K562 (cell line): ENCODE measurements at regions not wholly inside any gene's neighbourhood (a gene's known extent, or its start where the extent isn't known, plus 50 kb on each side); places are given as distances from the start of the nearest gene placed in this dataset.
A peak's percentile ranks its signal among the peaks of the same experiment; 100 is the strongest.

Experiments
- ATAC-seq: fragments of 200-7000 bp; cut with Tn5 transposase; 3 replicates; pipeline ENCODE4 v1.9.1; 2020; ENCODE audit warnings: moderate library complexity
- BruUV-seq: library from RNA; stranded (reverse); fragments of 400-500 nt; replicated peaks from 2 replicates; lab custom pipeline; 2021; lab: Mats Ljungman, UMichigan
- CTCF ChIA-PET: fragments of 300-600 bp; formaldehyde crosslinking; extraction: SDS; loops from one replicate; lab custom pipeline; 2021; ENCODE audit warnings: low intra/inter-chr PET ratio; lab: Yijun Ruan, JAX
- POLR2A ChIA-PET: fragments of 300-600, 350-650 bp; sonication (Branson Sonifier 250); formaldehyde crosslinking; extraction: SDS; loops from one replicate; lab custom pipeline; 2021; ENCODE audit warnings: antibody characterized with exemption, inconsistent platforms; lab: Yijun Ruan, JAX
- DNase-seq, 4 experiments: peaks; one replicate each; pipeline versions ENCODE4 v3.0.0 to v3.0.0-alpha.2; 2011 to 2018; ENCODE audit warnings: low spot score in 3 of 4, mixed read lengths in 3 of 4; ENCODE audit errors: extremely low read depth in 1 of 4
- FAIRE-seq: peaks from 2 replicates; lab custom pipeline; 2011; peaks lifted over from hg19 to GRCh38; lab: Jason Lieb, UNC
- H2AFZ ChIP-seq: 2 replicates; pipeline ENCODE4 v1.6.0; 2011; ENCODE audit warnings: low read depth, low read length, control low read depth, inconsistent platforms
- H3K27ac ChIP-seq: fragments of 200-600 bp; 3 replicates; pipeline ENCODE4 v1.8.0; 2011; ENCODE audit warnings: low read depth, mild to moderate bottlenecking, control low read depth, inconsistent platforms, low read length, moderate library complexity, mixed read lengths; ENCODE audit errors: extremely low read depth
- H3K27me3 ChIP-seq, 2 experiments: fragments of 300-600 bp in 1 of 2; 2 replicates in 1 of 2; 3 replicates in 1 of 2; pipeline versions ENCODE4 v1.6.0 to v1.8.0; 2011; ENCODE audit warnings: inconsistent platforms in 2 of 2, low read length in 2 of 2, mild to moderate bottlenecking in 1 of 2, mixed read lengths in 1 of 2, moderate library complexity in 1 of 2; ENCODE audit not compliant: control insufficient read depth in 2 of 2, insufficient read depth in 2 of 2
- H3K36me3 ChIP-seq: fragments of 300-600 bp; 3 replicates; pipeline ENCODE4 v1.8.0; 2011; ENCODE audit warnings: mild to moderate bottlenecking, low read length, inconsistent platforms; ENCODE audit not compliant: control insufficient read depth, insufficient read depth
- H3K4me1 ChIP-seq, 2 experiments: fragments of 200-600 bp in 1 of 2; replicated peaks in 1 of 2; 2 replicates in 1 of 2; 3 replicates in 1 of 2; pipeline versions ENCODE4 v1.5.1 to v1.8.0; 2011; ENCODE audit warnings: inconsistent platforms in 2 of 2, low read length in 2 of 2, mild to moderate bottlenecking in 1 of 2, mixed read lengths in 1 of 2, moderate library complexity in 1 of 2; ENCODE audit not compliant: control insufficient read depth in 2 of 2, insufficient read depth in 2 of 2
- H3K4me2 ChIP-seq: 2 replicates; pipeline ENCODE4 v1.6.1; 2011; ENCODE audit warnings: low read length, control low read depth, inconsistent platforms, mixed read lengths; ENCODE audit not compliant: insufficient read depth
- H3K4me3 ChIP-seq: fragments of 200-600 bp; sonication (generic), shearing (Covaris generic); 2 replicates; pipeline ENCODE4 v1.5.1; 2016; ENCODE audit warnings: control low read depth, inconsistent platforms
- H3K79me2 ChIP-seq: fragments of 200-600 bp; 3 replicates; pipeline ENCODE4 v1.8.0; 2011; ENCODE audit warnings: low read length, inconsistent platforms; ENCODE audit not compliant: control insufficient read depth, insufficient read depth
- H3K9ac ChIP-seq, 2 experiments: 2 replicates each; pipeline versions ENCODE4 v1.6.0 to v1.6.1; 2011; ENCODE audit warnings: low read depth in 2 of 2, low read length in 2 of 2, control low read depth in 1 of 2, inconsistent platforms in 1 of 2, mild to moderate bottlenecking in 1 of 2, mixed read lengths in 1 of 2; ENCODE audit not compliant: insufficient read depth in 1 of 2
- H3K9me1 ChIP-seq: one replicate; pipeline ENCODE4 v1.6.0; 2011; ENCODE audit warnings: inconsistent platforms, mild to moderate bottlenecking, low read length, moderate library complexity; ENCODE audit not compliant: control insufficient read depth, insufficient read depth
- H3K9me3 ChIP-seq: replicated peaks from 2 replicates; pipeline ENCODE4 v1.5.1; 2011; ENCODE audit warnings: low read depth, low read length, inconsistent platforms; ENCODE audit not compliant: control insufficient read depth, insufficient read depth
- H4K20me1 ChIP-seq: replicated peaks from 2 replicates; pipeline ENCODE4 v1.6.1; 2011; ENCODE audit warnings: low read length, inconsistent platforms, mixed read lengths; ENCODE audit not compliant: control insufficient read depth, insufficient read depth
- ARNT ChIP-seq, 2 experiments: fragments of 450-650 bp; IDR thresholded peaks; 2 replicates each; pipeline ENCODE4 v1.6.1; 2016; ENCODE audit warnings: mild to moderate bottlenecking in 1 of 2
- ETV1 ChIP-seq: fragments of 450-650 bp; conservative IDR thresholded peaks from 2 replicates; pipeline ENCODE4 v1.6.1; 2016; ENCODE audit warnings: missing genetic modification characterization, control low read depth, low read depth, missing compliant biosample characterization
- GTF2E2 ChIP-seq: fragments of 200-800 bp; sonication (Bioruptor generic); IDR thresholded peaks from 2 replicates; pipeline ENCODE4 v1.6.1; 2016; ENCODE audit warnings: missing genetic modification characterization, missing compliant biosample characterization
- HDGF ChIP-seq: fragments of 450-650 bp; IDR thresholded peaks from 2 replicates; pipeline ENCODE4 v1.6.1; 2016
- KAT7 ChIP-seq: sonication (generic); formaldehyde crosslinking; IDR thresholded peaks from 2 replicates; pipeline ENCODE4 v1.8.0; 2022; ENCODE audit warnings: missing genetic modification reagents, mild to moderate bottlenecking, borderline replicate concordance
- KDM5B ChIP-seq: fragments of 200-600 bp; sonication (generic); IDR thresholded peaks from 2 replicates; pipeline ENCODE4 v1.6.1; 2012; ENCODE audit warnings: low read depth, mild to moderate bottlenecking, moderate library complexity, low read length, control low read depth, inconsistent platforms; ENCODE audit not compliant: insufficient replicate concordance
- L3MBTL2 ChIP-seq: fragments of 450-650 bp; IDR thresholded peaks from 2 replicates; pipeline ENCODE4 v1.6.1; 2016; ENCODE audit warnings: mild to moderate bottlenecking, moderate library complexity
- MIER1 ChIP-seq: fragments of 450-650 bp; IDR thresholded peaks from 2 replicates; pipeline ENCODE4 v1.6.1; 2016; ENCODE audit warnings: antibody characterized with exemption, mild to moderate bottlenecking, low read depth
- NFYB ChIP-seq: IDR thresholded peaks from 2 replicates; pipeline ENCODE4 v1.6.1; 2011; ENCODE audit warnings: mild to moderate bottlenecking, moderate library complexity; ENCODE audit not compliant: insufficient read length; ENCODE audit errors: extremely low read depth
- PHB ChIP-seq: fragments of 250-450 bp; sonication (Bioruptor Pico); IDR thresholded peaks from 2 replicates; pipeline ENCODE4 v1.5.0; 2021
- PHTF2 ChIP-seq: fragments of 250-450 bp; sonication (Bioruptor Pico); IDR thresholded peaks from 2 replicates; pipeline ENCODE4 v1.5.0; 2021; ENCODE audit warnings: mild to moderate bottlenecking
- PTTG1 ChIP-seq: fragments of 450-650 bp; IDR thresholded peaks from 2 replicates; pipeline ENCODE4 v1.6.1; 2016; ENCODE audit warnings: low read depth, mild to moderate bottlenecking, missing genetic modification characterization, missing compliant biosample characterization
- RBM25 ChIP-seq: fragments of 200-400 bp; formaldehyde crosslinking; IDR thresholded peaks from 2 replicates; pipeline ENCODE4 v1.6.1; 2018; ENCODE audit warnings: low read length, low read depth, moderate library complexity; ENCODE audit not compliant: severe bottlenecking
- SIN3B ChIP-seq: fragments of 450-650 bp; IDR thresholded peaks from 2 replicates; pipeline ENCODE4 v1.6.1; 2017; ENCODE audit warnings: low read depth, mild to moderate bottlenecking, moderate library complexity
- TAF7 ChIP-seq: fragments of 450-650 bp; IDR thresholded peaks from 2 replicates; pipeline ENCODE4 v1.6.1; 2016; ENCODE audit warnings: missing genetic modification characterization, missing compliant biosample characterization
- TARDBP ChIP-seq: fragments of 450-650 bp; IDR thresholded peaks from 2 replicates; pipeline ENCODE4 v1.6.1; 2016
- THAP7 ChIP-seq: fragments of 250-450 bp; sonication (Bioruptor Pico); IDR thresholded peaks from 2 replicates; pipeline ENCODE4 v1.5.0; 2021
- YY1 ChIP-seq, 3 experiments: IDR thresholded peaks; 2 replicates each; pipeline ENCODE4 v1.6.1; 2011; ENCODE audit warnings: low read length in 2 of 3, mild to moderate bottlenecking in 2 of 3, moderate library complexity in 2 of 3, borderline replicate concordance in 1 of 3, control low read depth in 1 of 3, low read depth in 1 of 3; ENCODE audit not compliant: insufficient read depth in 3 of 3, insufficient replicate concordance in 2 of 3, control insufficient read depth in 1 of 3, insufficient read length in 1 of 3; ENCODE audit errors: extremely low read depth in 1 of 3
- ZKSCAN1 ChIP-seq: fragments of 150-350 bp; IDR thresholded peaks from 2 replicates; pipeline ENCODE4 v1.6.1; 2016; ENCODE audit warnings: low read depth, low read length
- WGBS: fragments of 100-300 bp; shearing (Covaris generic); methylation state at CpG from one replicate; pipeline ENCODE4 v1.1.6; 2016; ENCODE audit warnings: low coverage, mixed read lengths; ENCODE audit not compliant: insufficient coverage; ENCODE audit errors: missing lambda C conversion rate; 5-methylcytosine and 5-hydroxymethylcytosine counted together
- in situ Hi-C: fragments of 300-500 bp; cut with MboI; formaldehyde crosslinking; loops from 4 replicates; pipeline ENCODE4 v1.15.0; 2018; ENCODE audit warnings: inconsistent platforms, mixed read lengths
- intact Hi-C: fragments of 100-400 bp; cut with micrococcal nuclease; formaldehyde crosslinking; loops from 2 replicates; pipeline ENCODE4 v1.14.2; 2022

- no peak for TF ChIP-seq MIER1
- no peak for TF ChIP-seq YY1 (IDR thresholded peaks at IDR 0.05; ENCODE audit: borderline replicate concordance in 1 of 3, control insufficient read depth in 1 of 3, extremely low read depth in 1 of 3, insufficient read depth in 3 of 3, insufficient read length in 1 of 3, insufficient replicate concordance in 2 of 3, low read depth in 1 of 3, low read length in 2 of 3)
- no peak for TF ChIP-seq KAT7 (CRISPR knock-in tag)
- TF ChIP-seq L3MBTL2: no peak
- TF ChIP-seq ARNT (IDR thresholded peaks at IDR 0.05): no peak
- TF ChIP-seq NFYB: no peak
Measured at GRCh38 chr16:85380002-85380395, 233.1 kb upstream of the GSE1 start (continued).

GRCh38 chr16:85380905-85381737 lies 232.0 kb upstream of the GSE1 start:
- no peaks in the 10 kb centered on the region for H3K9me1 ChIP-seq
- no peak overlapping the region for H3K4me3 ChIP-seq
- ATAC-seq: no peak
- BruUV-seq: no TSS peak
- H3K4me2 ChIP-seq: peak overlapping the region; percentile 35
- peaks cover 23% of the 10 kb centered on the region; the same call in 2 of the 3 replicates for H3K79me2 ChIP-seq
- 0 out of 2 replicates have a peak, but pooled peaks cover 2% of the 10 kb centered on the region for H3K9me3 ChIP-seq
- WGBS: 46% methylated on average over 19 of the region's 19 CpGs
- intact Hi-C loops: no loop called here
- H3K4me1 ChIP-seq: peaks cover 89 to 100% of the 10 kb centered on the region in 2 experiments
- H3K27me3 ChIP-seq: no peaks in the 10 kb centered on the region
- no peak overlapping the region for H2AFZ ChIP-seq
- ChIA-PET CTCF (interaction anchor here (0.6 kb wide), 1 partner anchor 33 kb away, joined by 3 read pairs; no protein-coding TSS in a partner anchor), POLR2A (interaction anchor here (0.6 to 1.3 kb wide), 7 partner anchors 10 to 182 kb away, joined by 3 to 6 read pairs (median 3); no protein-coding TSS in a partner anchor)
- H4K20me1 ChIP-seq: peaks cover 11% of the 10 kb centered on the region
- peak overlapping the region; percentile 11 to 59; a peak in 2 of 4 replicates for H3K9ac ChIP-seq
- peak; percentile 44 for FAIRE-seq
- in situ Hi-C loops: no loop called here
- H3K27ac ChIP-seq: peak overlapping the region; percentile 62
- no peak for DNase-seq
- H3K36me3 ChIP-seq: no peaks in the 10 kb centered on the region
- TF ChIP-seq HDGF: 0 out of 2 replicates have a peak, but pooled peaks have one; percentile 84
- no peak for TF ChIP-seq PTTG1 (tag)
- TF ChIP-seq GTF2E2 (tag): no peak
- no peak for TF ChIP-seq SIN3B
- peak; percentile 5 for TF ChIP-seq KDM5B
- peak; percentile 20; the same call in 1 of the 2 replicates for TF ChIP-seq ETV1 (tag)
- TF ChIP-seq ARNT (IDR thresholded peaks at IDR 0.05): 0 out of 4 replicates have a peak, but pooled peaks of 1 of the 2 experiments have one; percentile 18
- peak; percentile 78 for TF ChIP-seq RBM25
- 0 out of 2 replicates have a peak, but pooled peaks have one; percentile 30 for TF ChIP-seq PHB (CRISPR knock-in tag)
- no peak for TF ChIP-seq PHTF2 (CRISPR knock-in tag)
- TF ChIP-seq THAP7 (CRISPR knock-in tag): no peak
- 0 out of 2 replicates have a peak, but pooled peaks have one; percentile 32 for TF ChIP-seq TAF7 (tag)
- no peak for TF ChIP-seq TARDBP
- TF ChIP-seq ZKSCAN1: 0 out of 2 replicates have a peak, but pooled peaks have one; percentile 21
